Naive thymus-derived CD8-positive, alpha-beta T cell (primary cell): ENCODE measurements at regions not wholly inside any gene's neighbourhood (a gene's known extent, or its start where the extent isn't known, plus 50 kb on each side); places are given as distances from the start of the nearest gene placed in this dataset.
"Not testable (repeated sequence)": the region's sequence is repeated elsewhere in the genome, so short reads cannot be mapped to it uniquely, and the experiment has no call there.

Experiments
- ATAC-seq, 2 donors: fragments of 150-1000 bp; cut with Tn5 transposase in 1 of 2; sonication (Bioruptor Pico), chemical (Tn5 transposase) in 1 of 2; 1 replicate in 1 of 2; 2 replicates in 1 of 2; pipeline ENCODE4 v1.10.0; 2021; ENCODE audit warnings: mild to moderate bottlenecking in 2 of 2, moderate library complexity in 2 of 2
- POLR2A ChIA-PET: fragments of 350-600 bp; sonication (Branson Sonifier 250); formaldehyde crosslinking; loops from one replicate; lab custom pipeline; 2021; ENCODE audit warnings: antibody characterized with exemption; lab: Charles Lee
- DNase-seq, 10 donors: peaks; one replicate each; pipeline versions ENCODE4 v3.0.0 to v3.0.0-alpha.2; 2020 to 2022
- H3K27ac Mint-ChIP-seq, 10 donors: one replicate each; pipeline ENCODE4 v1.8.0; 2020 to 2022; ENCODE audit warnings: mild to moderate bottlenecking in 10 of 10, mixed read lengths in 10 of 10, moderate library complexity in 4 of 10, inconsistent platforms in 1 of 10
- H3K27me3 Mint-ChIP-seq, 5 donors: one replicate each; pipeline ENCODE4 v1.8.0; 2021 to 2022; ENCODE audit warnings: mixed read lengths in 5 of 5
- H3K36me3 Mint-ChIP-seq, 3 donors: one replicate each; pipeline ENCODE4 v1.8.0; 2020 to 2022; ENCODE audit warnings: mixed read lengths in 3 of 3, mild to moderate bottlenecking in 2 of 3, inconsistent platforms in 1 of 3
- H3K4me1 Mint-ChIP-seq, 4 donors: one replicate each; pipeline ENCODE4 v1.8.0; 2021 to 2022; ENCODE audit warnings: mixed read lengths in 4 of 4
- H3K4me3 Mint-ChIP-seq, 10 donors: one replicate each; pipeline ENCODE4 v1.8.0; 2020 to 2022; ENCODE audit warnings: mild to moderate bottlenecking in 10 of 10, mixed read lengths in 10 of 10, moderate library complexity in 6 of 10, inconsistent platforms in 1 of 10
- H3K9me3 Mint-ChIP-seq, 9 donors: one replicate each; pipeline ENCODE4 v1.8.0; 2020 to 2022; ENCODE audit warnings: mixed read lengths in 9 of 9, mild to moderate bottlenecking in 3 of 9, inconsistent platforms in 1 of 9, moderate library complexity in 1 of 9

- no peaks in the 10 kb centered on the region for H3K4me1 Mint-ChIP-seq
- POLR2A ChIA-PET = no interaction called here
- H3K36me3 Mint-ChIP-seq = no peaks in the 10 kb centered on the region
- DNase-seq (no peak), ATAC-seq (no peak)
- H3K9me3 Mint-ChIP-seq = peaks cover 0 to 6% (median 0%) of the 10 kb centered on the region in 9 donors
- H3K27ac Mint-ChIP-seq = no peak overlapping the region
- H3K4me3 Mint-ChIP-seq = no peak overlapping the region
- H3K27me3 Mint-ChIP-seq = peaks cover 0 to 3% (median 0%) of the 10 kb centered on the region in 5 donors
These were observed 374.5 kb upstream of the RORB start for GRCh38 chr9:74122661-74123060.

GRCh38 chr9:74125941-74126340 lies 371.2 kb upstream of the RORB start:
- DNase-seq = no peak
- no peak for ATAC-seq
- Mint-ChIP-seq H3K27me3 (no peaks in the 10 kb centered on the region), H3K9me3 (peaks cover 0 to 16% (median 0%) of the 10 kb centered on the region in 9 donors), H3K27ac (no peak overlapping the region), H3K4me3 (no peak overlapping the region), H3K36me3 (no peaks in the 10 kb centered on the region), H3K4me1 (no peaks in the 10 kb centered on the region)
- POLR2A ChIA-PET = no interaction called here

GRCh38 chr9:74132986-74133385 lies 364.1 kb upstream of the RORB start:
- POLR2A ChIA-PET = no interaction called here
- H3K4me3 Mint-ChIP-seq = no peak overlapping the region
- no peak overlapping the region for H3K27ac Mint-ChIP-seq
- peaks cover 0 to 31% (median 0%) of the 10 kb centered on the region in 9 donors for H3K9me3 Mint-ChIP-seq
- H3K36me3 Mint-ChIP-seq = no peaks in the 10 kb centered on the region
- DNase-seq = no peak
- no peaks in the 10 kb centered on the region for H3K27me3 Mint-ChIP-seq
- H3K4me1 Mint-ChIP-seq = no peaks in the 10 kb centered on the region
- ATAC-seq = no peak

GRCh38 chr9:74133921-74134320 lies 363.2 kb upstream of the RORB start:
- ATAC-seq (no peak), DNase-seq (no peak)
- no peaks in the 10 kb centered on the region for H3K36me3 Mint-ChIP-seq
- H3K27me3 Mint-ChIP-seq = no peaks in the 10 kb centered on the region
- H3K4me1 Mint-ChIP-seq = no peaks in the 10 kb centered on the region
- no peak overlapping the region for H3K4me3 Mint-ChIP-seq
- H3K27ac Mint-ChIP-seq = no peak overlapping the region
- POLR2A ChIA-PET = no interaction called here
- peaks cover 0 to 26% (median 0%) of the 10 kb centered on the region in 9 donors for H3K9me3 Mint-ChIP-seq

GRCh38 chr9:74138182-74138581 lies 359.0 kb upstream of the RORB start:
- Mint-ChIP-seq H3K27ac (no peak overlapping the region), H3K36me3 (no peaks in the 10 kb centered on the region), H3K4me1 (no peaks in the 10 kb centered on the region), H3K27me3 (no peaks in the 10 kb centered on the region), H3K9me3 (peaks cover 0 to 15% (median 0%) of the 10 kb centered on the region in 9 donors), H3K4me3 (no peak overlapping the region)
- DNase-seq = no peak
- ATAC-seq = no peak
- POLR2A ChIA-PET = no interaction called here

GRCh38 chr9:74140141-74140540 lies 357.0 kb upstream of the RORB start:
- DNase-seq (no peak), ATAC-seq (no peak)
- POLR2A ChIA-PET = no interaction called here
- peaks cover 0 to 14% (median 0%) of the 10 kb centered on the region in 9 donors for H3K9me3 Mint-ChIP-seq
- H3K27me3 Mint-ChIP-seq = no peaks in the 10 kb centered on the region
- no peak overlapping the region for H3K4me3 Mint-ChIP-seq
- no peak overlapping the region for H3K27ac Mint-ChIP-seq
- H3K4me1 Mint-ChIP-seq = no peaks in the 10 kb centered on the region
- no peaks in the 10 kb centered on the region for H3K36me3 Mint-ChIP-seq

GRCh38 chr9:74147906-74148305 lies 349.2 kb upstream of the RORB start:
- POLR2A ChIA-PET = no interaction called here
- Mint-ChIP-seq H3K9me3 (peaks cover 0 to 15% (median 0%) of the 10 kb centered on the region in 9 donors), H3K4me3 (no peak overlapping the region), H3K36me3 (no peaks in the 10 kb centered on the region), H3K27ac (no peak overlapping the region), H3K4me1 (no peaks in the 10 kb centered on the region), H3K27me3 (no peaks in the 10 kb centered on the region)
- ATAC-seq (no peak), DNase-seq (no peak)

GRCh38 chr9:74172874-74173273 lies 324.3 kb upstream of the RORB start:
- POLR2A ChIA-PET = no interaction called here
- no peak for ATAC-seq

GRCh38 chr9:74173284-74173683 lies 323.9 kb upstream of the RORB start:
- POLR2A ChIA-PET = no interaction called here
- no peaks in the 10 kb centered on the region for H3K4me1 Mint-ChIP-seq
- no peak for ATAC-seq
- no peak overlapping the region for H3K27ac Mint-ChIP-seq
- no peaks in the 10 kb centered on the region for H3K27me3 Mint-ChIP-seq
- H3K4me3 Mint-ChIP-seq = no peak overlapping the region
- peaks cover 0 to 17% (median 0%) of the 10 kb centered on the region in 9 donors for H3K9me3 Mint-ChIP-seq
- no peaks in the 10 kb centered on the region for H3K36me3 Mint-ChIP-seq
- no peak for DNase-seq

More at GRCh38 chr9:74172874-74173273, 324.3 kb upstream of the RORB start:
- Mint-ChIP-seq H3K27me3 (no peaks in the 10 kb centered on the region), H3K36me3 (no peaks in the 10 kb centered on the region), H3K4me1 (no peaks in the 10 kb centered on the region), H3K27ac (no peak overlapping the region), H3K9me3 (peaks cover 0 to 17% (median 0%) of the 10 kb centered on the region in 9 donors), H3K4me3 (no peak overlapping the region)
- DNase-seq = no peak

DNA sequence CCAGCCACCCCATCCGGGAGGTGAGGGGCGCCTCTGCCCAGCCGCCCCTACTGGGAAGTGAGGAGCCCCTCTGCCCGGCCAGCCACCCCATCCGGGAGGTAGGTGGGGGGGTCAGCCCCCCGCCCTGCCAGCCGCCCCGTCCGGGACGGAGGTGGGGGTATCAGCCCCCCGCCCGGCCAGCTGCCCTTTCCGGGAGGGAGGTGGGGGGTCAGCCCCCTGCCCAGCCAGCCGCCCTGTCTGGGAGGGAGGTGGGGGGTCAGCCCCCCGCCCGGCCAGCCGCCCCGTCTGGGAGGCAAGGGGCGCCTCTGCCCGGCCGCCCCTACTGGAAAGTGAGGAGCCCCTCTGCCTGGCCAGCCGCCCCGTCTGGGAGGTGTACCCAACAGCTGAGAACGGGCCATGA lies 299.4 kb upstream of the RORB start:
- H3K4me1 Mint-ChIP-seq, POLR2A ChIA-PET, H3K36me3 Mint-ChIP-seq, ATAC-seq, H3K27ac Mint-ChIP-seq, H3K27me3 Mint-ChIP-seq, H3K4me3 Mint-ChIP-seq, DNase-seq: not testable (repeated sequence)
- H3K9me3 Mint-ChIP-seq = peaks cover 0 to 14% (median 0%) of the 10 kb centered on the region in 9 donors

- no peaks in the 10 kb centered on the region for H3K27me3 Mint-ChIP-seq
- DNase-seq = no peak
- H3K36me3 Mint-ChIP-seq = no peaks in the 10 kb centered on the region
- no peaks in the 10 kb centered on the region for H3K4me1 Mint-ChIP-seq
- H3K4me3 Mint-ChIP-seq = no peak overlapping the region
- POLR2A ChIA-PET = no interaction called here
- H3K27ac Mint-ChIP-seq = no peak overlapping the region
- ATAC-seq = no peak
- H3K9me3 Mint-ChIP-seq = peaks cover 0 to 7% (median 0%) of the 10 kb centered on the region in 9 donors
These were observed 292.1 kb upstream of the RORB start for GRCh38 chr9:74205056-74205455.

DNA sequence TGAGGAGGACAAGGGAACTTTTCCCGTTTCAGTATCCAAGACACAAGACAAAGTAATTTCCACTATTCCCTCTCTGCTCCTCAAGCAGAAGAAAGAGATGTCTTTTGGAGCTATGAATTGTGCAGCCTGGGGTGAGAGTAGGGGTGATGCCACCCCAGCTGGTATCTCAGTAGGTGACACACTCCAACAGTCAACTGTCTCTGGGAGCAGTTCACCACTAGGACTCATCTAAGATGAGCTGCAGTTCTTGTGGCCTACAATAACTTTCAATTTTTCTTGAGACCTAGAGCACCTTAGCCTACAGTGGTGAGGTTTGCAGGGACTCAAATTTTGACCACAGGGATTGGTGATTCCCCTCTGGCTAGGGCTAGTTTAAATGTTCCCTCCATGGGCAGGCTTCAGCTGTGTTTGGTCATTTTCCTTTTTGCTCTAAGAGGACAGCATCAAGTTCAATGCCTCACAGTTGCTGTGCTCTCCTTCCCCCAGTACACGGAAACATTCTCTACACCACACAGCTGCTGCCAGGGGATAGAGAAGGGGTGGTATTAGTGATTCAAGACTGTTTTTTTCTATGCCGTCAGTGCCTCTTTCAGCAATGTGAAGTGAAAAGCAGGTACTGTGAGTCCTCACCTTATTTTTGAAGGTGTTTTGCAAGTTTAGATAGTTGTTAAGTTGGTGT lies 278.6 kb upstream of the RORB start:
- no peaks in the 10 kb centered on the region for H3K4me1 Mint-ChIP-seq
- DNase-seq (no peak), ATAC-seq (no peak)
- peaks cover 0 to 7% (median 0%) of the 10 kb centered on the region in 5 donors for H3K27me3 Mint-ChIP-seq
- no peak overlapping the region for H3K4me3 Mint-ChIP-seq
- peaks cover 0 to 31% (median 5%) of the 10 kb centered on the region in 9 donors for H3K9me3 Mint-ChIP-seq
- H3K27ac Mint-ChIP-seq = no peak overlapping the region
- peaks cover 0 to 5% (median 0%) of the 10 kb centered on the region in 3 donors for H3K36me3 Mint-ChIP-seq
- POLR2A ChIA-PET = no interaction called here

DNA sequence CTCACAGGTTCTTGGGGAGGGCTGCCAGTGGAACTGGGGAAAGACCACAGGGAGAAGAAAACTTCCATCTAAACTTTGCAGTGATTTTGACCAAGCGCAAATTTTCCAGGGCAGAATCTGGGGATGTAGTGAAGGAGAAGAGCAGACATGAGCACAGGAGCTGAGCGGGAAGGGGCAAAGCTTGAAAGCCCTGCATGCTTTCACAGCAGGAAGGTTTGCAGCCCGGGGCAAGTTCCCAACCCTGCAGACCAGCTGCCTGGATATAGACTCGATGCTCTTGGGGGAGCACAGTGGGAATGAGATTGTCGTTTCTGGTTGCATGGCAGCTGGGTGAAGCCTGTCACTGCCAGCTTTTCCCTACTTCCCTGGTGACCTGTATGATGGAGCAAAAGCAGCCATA lies 276.8 kb upstream of the RORB start:
- Mint-ChIP-seq H3K9me3 (peaks cover 0 to 35% (median 5%) of the 10 kb centered on the region in 9 donors), H3K27me3 (peaks cover 0 to 7% (median 0%) of the 10 kb centered on the region in 5 donors), H3K4me3 (no peak overlapping the region), H3K4me1 (no peaks in the 10 kb centered on the region), H3K36me3 (peaks cover 0 to 5% (median 0%) of the 10 kb centered on the region in 3 donors), H3K27ac (no peak overlapping the region)
- POLR2A ChIA-PET = no interaction called here
- ATAC-seq (no peak), DNase-seq (no peak)

DNA sequence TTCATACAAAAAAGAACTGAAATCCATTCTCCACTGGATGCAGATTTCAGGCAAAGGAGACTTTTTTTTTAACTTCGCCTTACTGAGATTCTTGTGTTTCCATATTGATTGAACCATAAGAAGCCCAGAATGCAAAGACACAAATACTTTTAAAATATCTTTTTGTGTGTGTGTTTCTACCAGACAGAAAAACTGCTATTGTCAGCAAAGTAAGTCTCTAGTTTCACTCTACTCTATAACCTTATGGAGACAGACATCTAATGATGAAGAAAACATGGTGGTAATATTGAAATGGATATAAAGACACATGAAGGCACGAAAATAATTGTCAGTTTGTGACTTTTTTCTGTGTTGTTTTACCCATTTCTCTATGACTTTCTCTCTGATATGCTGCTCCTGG lies 260.3 kb upstream of the RORB start:
- peaks cover 0 to 35% (median 13%) of the 10 kb centered on the region in 9 donors for H3K9me3 Mint-ChIP-seq
- POLR2A ChIA-PET = no interaction called here

More for the DNA sequence above, 260.3 kb upstream of the RORB start:
- DNase-seq = no peak
- no peak for ATAC-seq
- no peak overlapping the region for H3K27ac Mint-ChIP-seq
- H3K4me3 Mint-ChIP-seq = no peak overlapping the region
- no peaks in the 10 kb centered on the region for H3K27me3 Mint-ChIP-seq
- H3K4me1 Mint-ChIP-seq = no peaks in the 10 kb centered on the region
- peaks cover 0 to 17% (median 3%) of the 10 kb centered on the region in 3 donors for H3K36me3 Mint-ChIP-seq
